ENCODE measurements at regions not wholly inside any gene's neighbourhood (a gene's known extent, or its start where the extent isn't known, plus 50 kb on each side); places are given as distances from the start of the nearest gene placed in this dataset.
A peak's percentile ranks its signal among the peaks of the same experiment; 100 is the strongest.

DNA sequence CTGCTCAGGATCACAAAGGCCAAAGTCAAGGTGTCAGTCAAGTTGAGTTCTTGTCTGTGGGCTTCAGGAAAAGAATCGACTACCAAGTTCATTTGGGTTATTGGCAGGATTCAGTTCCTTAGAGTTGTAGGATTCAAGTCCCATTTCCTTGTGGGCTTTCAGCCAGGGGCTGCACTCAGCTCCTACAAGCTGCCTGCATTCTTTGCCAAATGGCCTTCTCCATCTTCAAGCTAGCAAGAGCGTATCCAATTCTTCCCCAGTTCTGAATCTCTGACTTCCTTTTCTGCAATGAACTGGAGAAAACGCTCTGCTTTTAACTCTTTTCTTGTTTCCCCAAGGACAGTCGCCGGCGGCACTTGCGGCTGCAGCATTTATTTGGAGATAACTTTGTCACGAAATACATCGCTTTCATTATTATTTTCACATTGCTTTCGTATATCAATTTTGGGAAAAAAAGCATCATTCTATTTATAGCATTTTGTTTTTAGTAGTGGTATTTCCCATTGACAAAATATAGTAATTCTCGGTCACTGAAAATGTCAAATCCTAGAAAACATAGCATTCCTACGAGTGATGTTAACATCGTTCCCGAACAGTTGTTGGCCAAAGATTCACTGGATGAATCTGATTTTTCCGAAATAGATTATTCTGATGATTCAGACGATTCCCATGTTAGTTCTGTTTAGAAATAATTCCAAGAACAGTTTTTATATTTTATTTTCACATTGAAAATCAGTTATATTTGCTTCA, 59.6 kb upstream of the SERPINE2 start:
- peaks cover 0 to 3% of the 10 kb centered on the region in 2 experiments; a peak in 1 of 5 replicates for H3K9me3 Mint-ChIP-seq
- H3K27ac Mint-ChIP-seq: peak overlapping the region in 1 of 3 experiments; percentile 72; a peak in 1 of 7 replicates
- no peak overlapping the region for H3K4me2 ChIP-seq (ENCODE audit: insufficient read depth, insufficient read length, low read length)
- H3K9ac ChIP-seq (ENCODE audit: extremely low read depth, insufficient read length, low read length): no peak overlapping the region
- no peaks in the 10 kb centered on the region for H3K23me2 ChIP-seq (ENCODE audit: insufficient read length, low read depth, low read length, poor library complexity, severe bottlenecking)
- H3K56ac ChIP-seq (ENCODE audit: insufficient read length, low read depth, low read length): no peak overlapping the region
- no peaks in the 10 kb centered on the region; the same call in 1 of the 2 replicates for H3K27me3 ChIP-seq (ENCODE audit: insufficient read depth, low read length)
- no CpG with 5 or more reads among the region's 16 CpGs for WGBS (ENCODE audit: extremely low coverage, insufficient read length, low lambda C conversion rate)
- no peak overlapping the region for H3K23ac ChIP-seq (ENCODE audit: insufficient read length, low read depth, low read length)
- no peak overlapping the region for H2BK20ac ChIP-seq (ENCODE audit: low read depth, low read length, poor library complexity, severe bottlenecking)
- no peak overlapping the region for H2BK15ac ChIP-seq (ENCODE audit: low read depth, low read length)
- no peak overlapping the region for H2BK120ac ChIP-seq (ENCODE audit: low read depth, low read length, poor library complexity, severe bottlenecking)
- H4K5ac ChIP-seq (ENCODE audit: insufficient read length, low read depth, low read length): no peak overlapping the region
- H3K4ac ChIP-seq (ENCODE audit: low read depth, low read length): no peak overlapping the region
- no peak overlapping the region for H3K4me3 Mint-ChIP-seq
- no peaks in the 10 kb centered on the region for H3K4me1 ChIP-seq (ENCODE audit: insufficient read depth, low read length)
- H3K18ac ChIP-seq (ENCODE audit: insufficient read length, low read depth, low read length): no peak overlapping the region
- no peak overlapping the region for H2BK5ac ChIP-seq (ENCODE audit: insufficient read length, low read length)
- no peaks in the 10 kb centered on the region for H4K20me1 ChIP-seq (ENCODE audit: control insufficient read depth, insufficient read depth, insufficient read length)
- H3K27ac ChIP-seq (ENCODE audit: insufficient read length, low read depth, low read length): no peak overlapping the region
- H4K8ac ChIP-seq (replicated peaks; ENCODE audit: insufficient read length, low read depth, low read length): no peak overlapping the region
- no peak overlapping the region for H3K14ac ChIP-seq (ENCODE audit: insufficient read depth, low read length)
- H2AK5ac ChIP-seq (ENCODE audit: insufficient read length, low read length): no peak overlapping the region
- no peak for DNase-seq
- H3K9me3 ChIP-seq (ENCODE audit: control insufficient read depth, low read depth, low read length): no peaks in the 10 kb centered on the region
- H3K4me1 Mint-ChIP-seq: peaks cover 0 to under 1% of the 10 kb centered on the region in 2 experiments; a peak in 2 of 4 replicates
- H4K91ac ChIP-seq (ENCODE audit: insufficient read length, low read depth, low read length): no peak overlapping the region
- H2AFZ ChIP-seq (ENCODE audit: low read length): no peak overlapping the region
- peaks cover 5% of the 10 kb centered on the region for H3K27me3 Mint-ChIP-seq (ENCODE audit: low read depth)
- H3K36me3 Mint-ChIP-seq (ENCODE audit: insufficient read depth in 1 of 3, low read depth in 3 of 3): no peaks in the 10 kb centered on the region
- H3K79me1 ChIP-seq (ENCODE audit: insufficient read depth, low read depth, low read length, poor library complexity, severe bottlenecking): no peaks in the 10 kb centered on the region
- no peaks in the 10 kb centered on the region for H3K79me2 ChIP-seq (ENCODE audit: insufficient read depth, low read length)
- TF ChIP-seq, protein P1, sequence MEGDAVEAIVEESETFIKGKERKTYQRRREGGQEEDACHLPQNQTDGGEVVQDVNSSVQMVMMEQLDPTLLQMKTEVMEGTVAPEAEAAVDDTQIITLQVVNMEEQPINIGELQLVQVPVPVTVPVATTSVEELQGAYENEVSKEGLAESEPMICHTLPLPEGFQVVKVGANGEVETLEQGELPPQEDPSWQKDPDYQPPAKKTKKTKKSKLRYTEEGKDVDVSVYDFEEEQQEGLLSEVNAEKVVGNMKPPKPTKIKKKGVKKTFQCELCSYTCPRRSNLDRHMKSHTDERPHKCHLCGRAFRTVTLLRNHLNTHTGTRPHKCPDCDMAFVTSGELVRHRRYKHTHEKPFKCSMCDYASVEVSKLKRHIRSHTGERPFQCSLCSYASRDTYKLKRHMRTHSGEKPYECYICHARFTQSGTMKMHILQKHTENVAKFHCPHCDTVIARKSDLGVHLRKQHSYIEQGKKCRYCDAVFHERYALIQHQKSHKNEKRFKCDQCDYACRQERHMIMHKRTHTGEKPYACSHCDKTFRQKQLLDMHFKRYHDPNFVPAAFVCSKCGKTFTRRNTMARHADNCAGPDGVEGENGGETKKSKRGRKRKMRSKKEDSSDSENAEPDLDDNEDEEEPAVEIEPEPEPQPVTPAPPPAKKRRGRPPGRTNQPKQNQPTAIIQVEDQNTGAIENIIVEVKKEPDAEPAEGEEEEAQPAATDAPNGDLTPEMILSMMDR (conservative IDR thresholded peaks at IDR 0.05): no peak
- H3T11ph ChIP-seq (ENCODE audit: low read length): no peak overlapping the region
- H2BK12ac ChIP-seq (ENCODE audit: insufficient read length, low read depth, low read length): no peak overlapping the region

All from H9 (cell line).